ENCODE measurements at regions not wholly inside any gene's neighbourhood (a gene's known extent, or its start where the extent isn't known, plus 50 kb on each side); places are given as distances from the start of the nearest gene placed in this dataset.

- no peaks in the 10 kb centered on the region for H3K9me3 ChIP-seq
- ATAC-seq = no peak
- TF ChIP-seq CTCF (IDR thresholded peaks at IDR 0.05) = no peak
- H3K27ac ChIP-seq = no peak overlapping the region
- no peaks in the 10 kb centered on the region for H3K36me3 ChIP-seq (ENCODE audit: insufficient read depth in 1 of 2, low read depth in 1 of 2)
- H3K4me1 ChIP-seq = no peaks in the 10 kb centered on the region
- H3K4me3 ChIP-seq = no peak overlapping the region
- DNase-seq = no peak
- intact Hi-C loops (cut with DNase I) = no loop called here
- peaks cover 0 to 9% (median 0%) of the 10 kb centered on the region in 3 donors for H3K27me3 ChIP-seq (ENCODE audit: insufficient read depth in 3 of 3, low read length in 2 of 3)
These were observed 185.8 kb upstream of the STK26 start for GRCh38 chrX:131837325-131837724.

DNA sequence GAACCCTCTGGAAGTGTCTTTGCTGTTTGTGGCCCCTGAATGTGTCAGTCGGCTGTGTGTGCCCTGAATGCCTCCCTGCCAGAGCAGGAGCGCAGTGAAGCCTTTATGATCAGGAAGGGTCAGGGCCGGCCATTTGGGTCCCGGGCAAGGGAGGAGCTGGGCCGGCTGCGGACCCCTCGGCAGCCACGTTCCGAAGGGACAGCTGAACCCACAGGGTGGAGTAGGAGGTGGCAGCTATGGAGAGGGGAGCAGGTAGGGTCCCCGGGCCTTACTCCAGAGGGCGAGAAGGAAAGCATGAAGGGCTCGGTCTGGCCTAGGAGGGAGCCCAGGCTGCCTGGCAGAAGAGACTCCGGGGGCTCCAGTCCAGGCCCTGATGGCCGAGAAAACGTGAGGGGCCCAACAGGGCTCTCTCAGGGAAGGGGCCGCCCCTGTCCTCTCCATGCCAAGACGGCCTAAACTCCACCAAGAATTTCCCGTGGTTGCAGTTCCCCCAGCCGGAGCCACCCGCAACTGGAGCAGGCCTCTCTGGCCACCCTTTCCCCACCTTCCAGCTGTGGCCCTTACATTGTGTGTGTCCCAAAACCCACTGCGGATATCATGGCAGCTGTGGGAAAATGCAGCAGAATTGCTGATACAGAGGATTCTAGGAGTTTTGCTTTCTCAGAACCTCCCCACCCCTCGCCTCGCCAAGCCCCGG lies 182.2 kb upstream of the STK26 start:
- ATAC-seq = peak in 1 of 4 donors; percentile 25
- intact Hi-C loops (cut with DNase I) = loop anchor here (2.0 to 10.0 kb wide), 3 partner anchors 234 to 794 kb away; no protein-coding TSS in a partner anchor
- no peak for TF ChIP-seq CTCF (IDR thresholded peaks at IDR 0.05)

GRCh38 chrX:131841496-131842437 lies 181.3 kb upstream of the STK26 start:
- Histone ChIP-seq H3K4me1 (no peaks in the 10 kb centered on the region), H3K27ac (no peak overlapping the region), H3K9me3 (no peaks in the 10 kb centered on the region), H3K36me3 (ENCODE audit: insufficient read depth in 1 of 2, low read depth in 1 of 2) (no peaks in the 10 kb centered on the region), H3K4me3 (no peak overlapping the region), H3K27me3 (ENCODE audit: insufficient read depth in 3 of 3, low read length in 2 of 3) (peaks cover 0 to 18% (median 0%) of the 10 kb centered on the region in 3 donors)
- intact Hi-C loops (cut with DNase I) = loop anchor here (2.0 to 10.0 kb wide), 3 partner anchors 233 to 793 kb away; no protein-coding TSS in a partner anchor
- no peak for DNase-seq
- 46 to 56% (median 50%) methylated on average over 23 to 29 of the region's 31 CpGs for WGBS, 3 donors
- ATAC-seq = peak; percentile 49 to 78 (median 63)
- peak; percentile 89 for TF ChIP-seq CTCF (IDR thresholded peaks at IDR 0.05)

More for the DNA sequence above, 182.2 kb upstream of the STK26 start:
- no peaks in the 10 kb centered on the region for H3K4me1 ChIP-seq
- 53 to 58% (median 56%) methylated on average over 17 to 24 of the region's 24 CpGs for WGBS, 3 donors
- no peak overlapping the region for H3K4me3 ChIP-seq
- H3K27me3 ChIP-seq (ENCODE audit: insufficient read depth in 3 of 3, low read length in 2 of 3) = peaks cover 0 to 14% (median 0%) of the 10 kb centered on the region in 3 donors
- no peaks in the 10 kb centered on the region for H3K9me3 ChIP-seq
- H3K36me3 ChIP-seq (ENCODE audit: insufficient read depth in 1 of 2, low read depth in 1 of 2) = no peaks in the 10 kb centered on the region
- no peak for DNase-seq
- no peak overlapping the region for H3K27ac ChIP-seq

DNA sequence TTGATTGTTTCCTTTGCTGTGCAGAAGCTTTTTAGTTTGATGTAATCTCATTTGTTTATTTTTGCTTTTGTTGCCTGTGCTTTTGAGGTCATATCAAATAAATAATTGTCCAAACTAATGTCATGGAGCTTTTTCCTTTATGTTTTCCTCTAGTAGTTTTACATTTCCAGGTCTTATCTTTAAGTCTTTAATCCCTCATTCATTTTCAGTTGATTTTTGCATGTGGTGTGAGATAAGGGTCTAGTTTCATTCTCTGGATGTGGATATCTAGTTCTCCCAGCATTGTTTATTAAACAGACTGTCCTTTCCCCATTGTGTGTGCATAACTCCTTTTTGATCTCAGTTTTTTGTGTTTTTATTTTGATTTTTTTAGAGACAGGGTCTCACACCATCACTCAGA lies 179.1 kb upstream of the STK26 start:
- no peaks in the 10 kb centered on the region for H3K4me1 ChIP-seq
- no peak overlapping the region for H3K27ac ChIP-seq
- H3K4me3 ChIP-seq = no peak overlapping the region
- no peak for ATAC-seq
- no peak for TF ChIP-seq CTCF (IDR thresholded peaks at IDR 0.05)
- DNase-seq = no peak
- no peaks in the 10 kb centered on the region for H3K36me3 ChIP-seq (ENCODE audit: insufficient read depth in 1 of 2, low read depth in 1 of 2)
- intact Hi-C loops (cut with DNase I) = loop anchor here (10.0 kb wide), 2 partner anchors 231 to 791 kb away; no protein-coding TSS in a partner anchor
- H3K27me3 ChIP-seq (ENCODE audit: insufficient read depth in 3 of 3, low read length in 2 of 3) = peaks cover 0 to 25% (median 0%) of the 10 kb centered on the region in 3 donors
- no peaks in the 10 kb centered on the region for H3K9me3 ChIP-seq
